Loucy (cell line): ENCODE measurements at regions not wholly inside any gene's neighbourhood (a gene's known extent, or its start where the extent isn't known, plus 50 kb on each side); places are given as distances from the start of the nearest gene placed in this dataset.
"Not testable (repeated sequence)": the region's sequence is repeated elsewhere in the genome, so short reads cannot be mapped to it uniquely, and the experiment has no call there.

Source experiments
- H2AFZ ChIP-seq: fragments of 200-600 bp; sonication (generic); 2 replicates; pipeline ENCODE4 v1.6.0; 2016; ENCODE audit warnings: antibody characterized with exemption, mild to moderate bottlenecking, low read length, moderate library complexity
- H3F3A ChIP-seq: fragments of 200-600 bp; 2 replicates; pipeline ENCODE4 v1.6.0; 2016; ENCODE audit warnings: antibody characterized with exemption, low read depth, mild to moderate bottlenecking
- H3K27me3 ChIP-seq: fragments of 200-600 bp; sonication (generic); 2 replicates; pipeline ENCODE4 v1.6.1; 2014; ENCODE audit warnings: low read length, mild to moderate bottlenecking; ENCODE audit not compliant: insufficient read depth, poor library complexity, severe bottlenecking
- H3K36me3 ChIP-seq: fragments of 200-600 bp; sonication (generic); 2 replicates; pipeline ENCODE4 v1.6.1; 2016; ENCODE audit warnings: low read length; ENCODE audit not compliant: insufficient read depth
- H3K4me1 ChIP-seq: fragments of 200-600 bp; sonication (generic); 2 replicates; pipeline ENCODE4 v1.5.1; 2014; ENCODE audit warnings: low read length, mild to moderate bottlenecking; ENCODE audit not compliant: insufficient read depth, poor library complexity, severe bottlenecking
- H3K4me2 ChIP-seq: fragments of 200-600 bp; sonication (generic); 2 replicates; pipeline ENCODE4 v1.6.0; 2014; ENCODE audit warnings: antibody characterized with exemption, low read length, low read depth, mild to moderate bottlenecking; ENCODE audit not compliant: poor library complexity, severe bottlenecking
- H3K4me3 ChIP-seq: fragments of 200-600 bp; sonication (generic); 2 replicates; pipeline ENCODE4 v1.5.1; 2014; ENCODE audit warnings: low read length, mild to moderate bottlenecking, mixed read lengths; ENCODE audit not compliant: poor library complexity, severe bottlenecking
- H3K79me2 ChIP-seq: fragments of 200-600 bp; sonication (generic); 2 replicates; pipeline ENCODE4 v1.6.1; 2014; ENCODE audit warnings: low read length; ENCODE audit not compliant: insufficient read depth
- H3K9ac ChIP-seq: fragments of 200-600 bp; sonication (generic); 2 replicates; pipeline ENCODE4 v1.6.0; 2014; ENCODE audit warnings: mild to moderate bottlenecking, low read depth, low read length, moderate library complexity; ENCODE audit not compliant: poor library complexity, severe bottlenecking
- H3K9me2 ChIP-seq: fragments of 200-600 bp; sonication (generic); replicated peaks from 2 replicates; pipeline ENCODE4 v1.6.1; 2016; ENCODE audit warnings: low read depth, low read length, mixed read lengths
- H3K9me3 ChIP-seq: fragments of 200-600 bp; sonication (generic); 2 replicates; pipeline ENCODE4 v1.6.1; 2014; ENCODE audit warnings: mild to moderate bottlenecking, antibody characterized with exemption, low read length, low read depth; ENCODE audit not compliant: insufficient read depth
- H4K20me1 ChIP-seq: fragments of 200-600 bp; sonication (generic); 2 replicates; pipeline ENCODE4 v1.6.0; 2014; ENCODE audit warnings: antibody characterized with exemption, low read length, mild to moderate bottlenecking; ENCODE audit not compliant: insufficient read depth, poor library complexity, severe bottlenecking
- EZH2phosphoT487 ChIP-seq: fragments of 200-600 bp; IDR thresholded peaks from 2 replicates; pipeline ENCODE4 v1.6.1; 2018; ENCODE audit warnings: antibody characterized with exemption, mild to moderate bottlenecking, moderate library complexity, borderline replicate concordance
- TF ChIP-seq, protein P1 (sequence below): fragments of 200-600 bp; sonication (generic); conservative IDR thresholded peaks from 2 replicates; pipeline ENCODE4 v1.5.1; 2014; ENCODE audit warnings: mild to moderate bottlenecking, antibody characterized with exemption, low read length

DNA sequence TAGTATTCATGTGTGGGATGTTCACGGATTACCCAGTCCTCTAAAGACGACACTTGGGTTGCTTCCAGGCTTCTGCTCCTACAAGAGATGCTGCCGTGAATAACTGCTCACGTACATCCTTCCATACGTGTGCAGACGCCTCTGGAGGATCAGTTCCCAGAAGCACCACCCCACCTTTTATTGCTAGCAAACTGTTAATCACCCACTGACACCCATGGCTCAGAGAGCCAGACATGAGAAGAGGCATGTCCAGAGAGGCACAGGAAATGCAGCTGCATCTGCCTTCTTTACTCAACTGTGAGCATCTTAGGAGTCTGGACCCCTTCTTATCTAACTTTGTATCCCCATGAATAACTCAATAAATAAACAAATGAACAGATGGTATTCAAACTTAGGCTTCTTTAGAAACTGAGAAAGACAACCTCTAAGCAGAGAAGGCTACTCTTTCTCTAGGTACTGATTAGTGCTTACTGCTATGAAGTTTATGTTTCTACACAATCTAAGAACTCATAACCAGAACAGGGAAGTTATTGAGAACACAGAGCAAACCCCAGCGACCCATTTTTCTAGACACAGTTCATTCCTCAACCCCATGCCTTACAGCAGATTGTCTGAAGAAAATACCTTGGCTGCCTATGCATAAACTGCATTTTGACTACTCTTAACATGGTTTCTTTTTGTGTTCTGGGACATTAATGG is 228.7 kb upstream of the RREB1 start:
- Histone ChIP-seq H3K4me1 (peaks cover 23% of the 10 kb centered on the region), H3K9ac (no peak overlapping the region), H2AFZ (peak overlapping the region; percentile 13; the same call in 1 of the 2 replicates)

DNA sequence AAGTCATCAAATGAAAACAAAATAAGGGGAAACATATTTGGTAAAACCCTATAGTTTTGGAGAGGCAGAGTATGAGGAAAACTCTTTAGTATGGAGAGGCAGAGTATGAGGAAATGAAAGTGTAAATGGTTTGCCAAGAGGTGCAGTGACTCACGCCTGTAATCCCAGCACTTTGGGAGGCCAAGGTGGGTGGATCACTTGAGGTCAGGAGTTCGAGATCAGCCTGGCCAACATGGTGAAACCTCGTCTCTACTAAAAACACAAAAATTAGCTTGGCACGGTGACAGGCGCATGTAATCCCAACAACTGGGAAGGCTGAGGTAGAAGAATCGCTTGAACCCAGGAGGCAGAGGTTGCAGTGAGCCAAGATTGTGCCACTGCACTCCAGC is 228.2 kb upstream of the RREB1 start:
- not testable (repeated sequence) for H4K20me1 ChIP-seq, H3K4me3 ChIP-seq, H3K79me2 ChIP-seq, H3K9ac ChIP-seq, H3K27me3 ChIP-seq, H3F3A ChIP-seq, H2AFZ ChIP-seq, H3K36me3 ChIP-seq, H3K9me2 ChIP-seq, H3K9me3 ChIP-seq
- H3K4me1 ChIP-seq = peaks cover 23% of the 10 kb centered on the region
- H3K4me2 ChIP-seq = peak overlapping the region; percentile 20

More for the DNA sequence above, 228.7 kb upstream of the RREB1 start:
- no peaks in the 10 kb centered on the region for H3K9me3 ChIP-seq
- H3K9me2 ChIP-seq = no peaks in the 10 kb centered on the region
- no peak overlapping the region for H3K4me3 ChIP-seq
- H4K20me1 ChIP-seq = no peaks in the 10 kb centered on the region
- peak overlapping the region; percentile 20 for H3K4me2 ChIP-seq
- H3K36me3 ChIP-seq = no peaks in the 10 kb centered on the region
- TF ChIP-seq, protein P1, sequence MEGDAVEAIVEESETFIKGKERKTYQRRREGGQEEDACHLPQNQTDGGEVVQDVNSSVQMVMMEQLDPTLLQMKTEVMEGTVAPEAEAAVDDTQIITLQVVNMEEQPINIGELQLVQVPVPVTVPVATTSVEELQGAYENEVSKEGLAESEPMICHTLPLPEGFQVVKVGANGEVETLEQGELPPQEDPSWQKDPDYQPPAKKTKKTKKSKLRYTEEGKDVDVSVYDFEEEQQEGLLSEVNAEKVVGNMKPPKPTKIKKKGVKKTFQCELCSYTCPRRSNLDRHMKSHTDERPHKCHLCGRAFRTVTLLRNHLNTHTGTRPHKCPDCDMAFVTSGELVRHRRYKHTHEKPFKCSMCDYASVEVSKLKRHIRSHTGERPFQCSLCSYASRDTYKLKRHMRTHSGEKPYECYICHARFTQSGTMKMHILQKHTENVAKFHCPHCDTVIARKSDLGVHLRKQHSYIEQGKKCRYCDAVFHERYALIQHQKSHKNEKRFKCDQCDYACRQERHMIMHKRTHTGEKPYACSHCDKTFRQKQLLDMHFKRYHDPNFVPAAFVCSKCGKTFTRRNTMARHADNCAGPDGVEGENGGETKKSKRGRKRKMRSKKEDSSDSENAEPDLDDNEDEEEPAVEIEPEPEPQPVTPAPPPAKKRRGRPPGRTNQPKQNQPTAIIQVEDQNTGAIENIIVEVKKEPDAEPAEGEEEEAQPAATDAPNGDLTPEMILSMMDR = no peak
- no peak for TF ChIP-seq EZH2phosphoT487
- H3K79me2 ChIP-seq = no peaks in the 10 kb centered on the region
- H3F3A ChIP-seq = no peaks in the 10 kb centered on the region
- H3K27me3 ChIP-seq = no peaks in the 10 kb centered on the region

DNA sequence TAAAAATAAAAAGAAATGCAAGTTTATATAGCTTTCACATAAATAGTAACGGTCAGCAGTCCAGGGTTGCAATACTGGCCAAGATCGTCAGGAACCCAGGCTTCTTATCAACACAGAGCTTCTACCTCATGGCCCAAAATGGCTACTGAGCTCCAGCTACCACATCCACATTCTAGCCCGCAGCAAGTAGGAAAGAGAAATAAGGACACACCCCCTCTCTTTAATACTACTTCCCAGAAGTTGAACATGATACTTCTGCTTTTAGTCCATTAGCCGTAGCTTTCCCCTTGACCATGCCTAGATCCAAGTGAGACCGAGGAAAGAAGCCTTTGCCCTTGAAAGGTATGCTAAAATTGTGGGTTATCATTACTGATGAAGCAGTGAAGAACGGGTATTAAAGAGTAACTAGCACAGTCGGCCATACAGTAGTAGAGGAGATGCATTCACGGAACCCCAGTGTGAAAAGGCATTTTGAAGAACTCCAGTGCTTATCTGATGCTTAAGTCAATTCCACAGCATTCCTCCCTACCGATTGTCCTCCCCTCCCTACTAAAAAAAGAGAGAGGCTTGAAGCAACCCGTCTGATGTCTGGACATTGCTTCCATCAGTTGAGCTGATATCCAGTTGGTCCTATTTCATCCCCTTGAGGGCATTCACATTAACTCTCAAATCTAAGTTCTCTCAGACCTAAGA is 226.9 kb upstream of the RREB1 start:
- TF ChIP-seq, protein P1 = no peak
- TF ChIP-seq EZH2phosphoT487 = no peak
- no peaks in the 10 kb centered on the region for H3K36me3 ChIP-seq
- H3K4me2 ChIP-seq = no peak overlapping the region
- H3K9me3 ChIP-seq = no peaks in the 10 kb centered on the region
- H3K4me3 ChIP-seq = no peak overlapping the region
- no peaks in the 10 kb centered on the region for H4K20me1 ChIP-seq
- H3F3A ChIP-seq = no peaks in the 10 kb centered on the region
- H2AFZ ChIP-seq = no peak overlapping the region
- no peaks in the 10 kb centered on the region for H3K27me3 ChIP-seq
- H3K9me2 ChIP-seq = no peaks in the 10 kb centered on the region
- H3K4me1 ChIP-seq = peaks cover 28% of the 10 kb centered on the region
- H3K79me2 ChIP-seq = no peaks in the 10 kb centered on the region
- H3K9ac ChIP-seq = no peak overlapping the region
